Erythroblast (primary cell): ENCODE measurements at regions not wholly inside any gene's neighbourhood (a gene's known extent, or its start where the extent isn't known, plus 50 kb on each side); places are given as distances from the start of the nearest gene placed in this dataset.

ENCODE experiments used
- GATA1 ChIP-seq: IDR thresholded peaks from 2 replicates; pipeline ENCODE4 v1.6.1; 2011; ENCODE audit warnings: low read depth, mild to moderate bottlenecking, control low read depth, low read length, moderate library complexity
- POLR2A ChIP-seq: IDR thresholded peaks from 2 replicates; pipeline ENCODE4 v1.6.1; 2011; ENCODE audit warnings: mild to moderate bottlenecking, low read length

DNA sequence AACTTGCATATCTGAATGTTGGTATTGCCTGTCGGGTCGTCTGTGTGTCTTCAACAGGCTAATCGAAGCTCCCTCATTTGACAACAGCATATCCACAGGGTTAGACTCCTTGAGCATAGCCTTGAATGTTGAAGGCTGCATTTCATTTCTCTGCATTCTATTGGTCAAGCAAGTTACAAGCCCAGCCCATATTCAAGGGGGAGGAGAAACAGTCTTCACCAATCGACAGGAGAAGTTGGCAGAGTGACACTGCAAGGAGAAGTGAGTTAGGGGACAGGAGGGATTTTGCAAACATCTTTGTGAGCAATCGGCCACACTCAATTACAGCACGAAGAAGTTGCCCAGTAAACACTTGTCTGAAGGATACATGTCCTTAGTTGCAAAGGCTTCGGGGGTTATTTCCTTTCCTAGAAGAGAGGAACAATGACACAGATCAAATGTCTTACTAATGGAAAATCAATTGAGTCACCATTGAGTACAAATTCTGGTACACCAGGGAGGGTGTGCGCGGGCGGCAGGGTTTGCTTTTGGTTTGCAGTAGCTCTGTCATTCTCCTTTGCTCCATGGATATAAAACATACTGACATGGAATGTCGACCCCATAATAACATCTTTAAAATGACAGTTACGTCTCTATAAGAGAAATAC is 60.6 kb upstream of the NT5E start:
- TF ChIP-seq POLR2A (no peak), GATA1 (no peak)
